ENCODE measurements at regions not wholly inside any gene's neighbourhood (a gene's known extent, or its start where the extent isn't known, plus 50 kb on each side); places are given as distances from the start of the nearest gene placed in this dataset.
A peak's percentile ranks its signal among the peaks of the same experiment; 100 is the strongest.
"Not testable (repeated sequence)": the region's sequence is repeated elsewhere in the genome, so short reads cannot be mapped to it uniquely, and the experiment has no call there.

DNA sequence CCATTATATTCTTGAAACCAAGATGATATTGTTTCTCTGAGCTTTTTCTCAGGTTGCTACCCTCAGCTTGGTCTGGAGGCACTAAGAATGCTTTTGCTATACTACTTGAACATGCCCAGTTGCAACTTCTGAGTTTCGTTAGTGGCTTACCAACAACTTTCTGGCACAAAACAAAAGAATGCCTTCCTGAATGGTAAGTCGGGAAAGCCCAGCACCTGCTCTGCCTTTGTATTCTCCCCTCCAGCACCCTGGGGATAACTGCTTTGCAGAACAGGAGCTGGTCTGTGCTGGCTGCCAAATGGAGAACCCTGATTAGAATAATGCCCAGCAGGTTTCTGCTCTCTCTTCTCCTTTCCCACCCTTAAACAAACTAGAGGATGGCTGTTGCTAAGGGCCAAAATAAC, 149.3 kb downstream of the TGFB2 start:
- no peak for DNase-seq

DNA sequence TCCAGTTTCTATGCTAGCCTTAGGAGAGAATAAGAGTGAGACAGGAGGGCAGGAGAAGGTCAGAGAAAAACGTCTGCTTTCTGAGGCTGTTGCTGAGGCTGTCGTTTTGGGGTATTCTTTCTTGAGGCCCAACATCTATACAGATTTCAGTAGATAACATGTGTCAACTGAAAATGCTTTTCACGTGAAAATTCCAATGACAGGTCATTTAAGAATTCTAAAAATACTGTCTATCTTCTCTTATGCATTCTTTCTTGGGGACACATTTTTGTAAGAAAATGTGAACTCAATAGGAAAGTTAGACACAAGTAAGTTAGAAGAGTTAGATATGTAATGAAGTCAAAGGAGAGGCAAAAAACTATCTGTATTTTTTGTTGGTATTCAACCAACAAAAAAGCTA, 150.8 kb downstream of the TGFB2 start:
- no peak for DNase-seq

DNA sequence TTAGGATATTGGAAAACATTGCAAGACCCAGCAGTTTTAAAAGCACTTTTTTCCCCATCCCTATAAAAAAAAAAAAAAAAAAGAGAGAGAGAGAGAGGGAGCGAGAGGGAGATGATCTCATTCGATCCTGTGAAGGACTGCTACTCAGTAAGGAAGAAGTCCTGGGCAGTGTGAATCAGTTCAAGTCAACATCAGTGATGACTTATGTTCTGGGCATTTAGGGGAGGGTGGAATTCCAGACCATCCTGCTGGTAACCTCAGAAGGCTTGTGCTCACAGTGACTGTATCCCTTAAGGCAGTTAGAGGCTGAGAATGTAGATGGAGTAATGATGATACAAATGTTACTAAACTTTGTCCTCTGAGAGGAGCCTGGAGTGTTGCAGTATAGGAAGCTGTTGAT, 151.4 kb downstream of the TGFB2 start:
- no peak for DNase-seq

DNA sequence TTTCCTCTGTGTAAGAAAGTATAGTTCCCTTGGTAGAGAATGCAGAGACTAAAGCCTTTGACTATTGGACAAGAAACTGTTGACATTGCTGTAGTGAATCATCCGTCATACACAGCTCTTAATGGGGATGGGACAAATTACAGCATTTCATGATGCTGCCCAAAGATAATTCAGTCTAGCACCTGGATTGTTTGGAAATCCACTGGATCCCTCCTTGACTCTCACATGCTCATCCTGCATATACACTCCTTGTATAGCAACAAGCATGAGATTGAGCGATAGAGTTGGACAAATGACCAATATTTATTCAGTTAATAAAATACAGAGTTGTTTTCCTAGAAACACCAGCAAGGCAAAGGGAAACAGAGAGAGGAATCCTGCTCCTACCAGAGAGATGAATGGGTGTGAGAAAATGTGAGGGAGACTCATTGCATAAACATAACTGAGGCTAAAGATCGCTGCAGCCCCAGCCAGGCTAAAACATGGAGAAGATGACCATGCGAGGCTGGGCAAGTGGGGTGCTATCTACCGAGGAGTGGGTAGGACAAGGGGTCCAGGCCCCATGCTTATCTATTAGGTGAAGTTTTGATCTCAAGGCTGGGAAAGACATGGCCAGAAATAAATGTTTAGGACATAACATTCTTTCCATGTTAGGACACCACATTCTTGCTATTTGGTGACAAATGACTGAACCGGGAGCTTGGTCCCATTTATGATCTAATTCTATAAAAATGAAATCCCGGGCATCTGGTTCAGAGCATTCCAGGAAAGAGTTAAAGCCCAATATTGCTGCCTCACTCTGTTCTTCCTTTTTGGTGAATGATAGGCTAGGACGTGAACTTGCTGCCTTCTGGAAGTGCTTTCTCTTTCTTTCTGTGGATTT, 153.2 kb downstream of the TGFB2 start:
- no peak for DNase-seq

DNA sequence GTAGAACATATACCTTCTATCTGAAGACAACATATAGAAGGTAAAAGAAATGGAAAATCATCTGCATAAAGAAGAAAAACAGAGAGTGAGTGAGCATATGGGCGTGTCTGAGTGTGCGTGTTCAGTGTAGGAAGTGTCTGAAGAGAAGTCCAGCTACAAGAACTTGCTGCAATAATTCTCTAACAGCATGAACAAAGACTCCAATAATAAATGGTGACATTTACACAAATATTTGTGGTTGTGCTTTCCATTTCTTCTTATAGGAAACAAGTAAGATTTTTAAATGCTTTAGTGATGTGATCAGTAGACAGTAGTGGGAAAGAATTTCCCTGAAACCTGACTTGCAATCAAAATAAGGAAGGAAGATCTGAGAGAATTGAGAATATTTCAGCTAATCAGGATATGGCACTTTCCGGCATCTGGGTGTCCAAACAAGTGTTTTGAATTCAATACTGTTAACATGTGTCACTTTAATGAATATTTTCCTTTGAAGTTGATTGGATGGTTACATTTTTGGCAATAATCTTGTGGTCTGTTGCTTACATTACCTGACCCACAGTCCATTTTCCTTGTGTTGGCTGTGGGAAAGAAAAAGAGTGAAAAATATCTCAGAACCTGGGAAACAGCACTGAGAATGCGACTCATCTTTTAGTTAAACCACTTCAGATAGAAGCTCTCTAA, 154.0 kb downstream of the TGFB2 start:
- no peak for DNase-seq

DNA sequence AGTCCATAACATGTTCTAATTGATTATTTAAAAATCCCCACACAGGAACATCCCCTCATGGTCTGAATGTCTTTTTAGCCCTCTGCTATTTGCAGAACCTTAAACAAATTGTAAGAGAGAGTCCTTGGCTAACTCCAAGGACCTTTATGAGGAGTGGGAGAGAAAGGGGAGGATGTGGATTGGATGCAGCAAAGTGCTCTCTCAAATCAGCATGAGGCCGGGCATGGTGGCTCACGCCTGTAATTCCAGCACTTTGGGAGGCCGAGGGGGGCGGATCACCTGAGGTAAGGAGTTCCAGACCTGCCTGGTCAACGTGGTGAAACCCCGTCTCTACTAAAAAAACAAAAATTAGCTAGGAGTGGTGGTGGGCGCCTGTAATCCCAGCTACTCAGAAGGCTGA, 154.8 kb downstream of the TGFB2 start:
- no peak for DNase-seq

DNA sequence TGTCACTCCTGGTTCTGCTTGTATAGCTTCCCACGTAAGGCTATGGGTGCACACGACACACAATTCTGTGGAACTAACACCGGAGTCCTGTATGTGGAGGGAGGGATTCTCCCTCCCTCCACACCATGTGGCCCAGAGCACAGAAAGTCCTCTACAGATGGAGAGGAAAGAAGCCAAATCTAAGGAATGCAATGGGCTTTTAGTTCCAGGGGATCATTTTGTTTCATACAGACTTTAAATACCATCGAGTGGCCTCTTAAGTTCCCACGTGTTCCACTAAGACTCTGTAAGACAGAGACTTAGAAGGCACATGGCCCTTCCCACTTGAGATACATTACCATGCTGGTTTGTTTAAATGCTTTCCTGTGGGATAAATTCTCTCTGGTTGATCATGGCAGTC, 156.0 kb downstream of the TGFB2 start:
- DNase-seq: no peak

DNA sequence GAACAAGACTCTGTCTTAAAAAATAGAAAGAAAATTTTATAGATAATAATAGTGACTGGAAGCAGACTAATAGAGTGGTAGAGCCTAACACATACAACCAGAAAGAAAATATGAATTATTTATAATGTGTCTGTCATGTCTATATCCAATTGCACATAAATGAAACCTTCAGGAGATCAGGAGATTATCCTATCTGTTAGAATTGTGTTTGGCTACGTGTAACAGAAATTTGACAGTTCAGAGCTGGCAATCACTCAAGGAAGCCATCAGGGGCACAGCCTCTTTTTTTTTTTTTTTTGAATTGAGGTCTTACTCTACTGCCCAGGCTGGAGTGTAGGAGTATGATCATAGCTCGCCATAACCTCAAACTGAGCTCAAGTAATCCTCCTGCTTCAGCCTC, 157.2 kb downstream of the TGFB2 start:
- DNase-seq: no peak

DNA sequence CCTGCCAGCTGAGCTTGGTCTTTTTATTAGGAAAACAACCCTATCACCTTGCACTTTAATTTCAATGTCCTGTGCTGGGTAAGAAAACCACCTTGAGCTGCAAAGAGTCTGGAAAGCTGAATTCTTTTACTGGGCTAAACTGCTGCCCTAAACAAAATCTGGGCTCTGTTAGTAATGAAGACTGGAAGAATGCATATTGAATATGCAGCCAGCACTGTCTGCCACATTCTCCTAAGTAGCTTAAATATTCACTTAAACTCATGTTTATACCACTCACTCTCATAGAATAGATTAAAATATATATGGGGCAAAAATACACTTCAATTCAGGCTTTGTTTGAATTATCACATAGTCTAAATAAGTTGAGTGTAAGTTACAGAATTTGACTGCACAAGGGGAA, 158.0 kb downstream of the TGFB2 start:
- no peak for DNase-seq

DNA sequence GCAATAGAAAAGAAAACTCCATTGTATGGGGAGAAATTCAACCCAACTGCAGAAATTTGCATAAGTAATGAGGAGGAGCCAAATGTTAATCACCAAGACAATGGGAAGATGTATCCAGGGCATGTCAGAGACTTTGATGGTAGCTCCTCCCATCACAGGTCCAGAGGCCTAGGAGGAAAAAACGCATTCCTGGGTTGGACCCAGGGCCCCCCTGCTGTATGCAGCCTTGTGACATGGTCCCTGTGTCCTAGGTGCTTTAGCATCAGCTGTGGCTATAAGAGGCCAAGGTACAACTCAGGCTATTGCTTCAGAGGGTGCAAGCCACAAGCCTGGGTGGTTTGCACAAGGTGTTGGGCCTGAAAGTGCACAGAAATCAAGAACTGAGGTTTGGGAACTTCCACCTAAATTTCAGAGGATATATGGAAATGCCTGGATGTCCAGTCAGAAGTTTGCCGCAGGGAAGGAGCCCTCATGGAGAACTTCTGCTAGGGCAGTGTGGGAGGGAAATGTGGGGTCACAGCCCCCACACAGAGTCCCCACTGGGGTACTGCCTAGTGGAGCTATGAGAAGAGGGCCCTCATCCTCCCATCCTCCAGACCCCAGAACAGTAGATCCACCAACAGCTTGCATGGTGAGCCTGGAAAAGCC, 162.3 kb downstream of the TGFB2 start:
- DNase-seq: no peak

DNA sequence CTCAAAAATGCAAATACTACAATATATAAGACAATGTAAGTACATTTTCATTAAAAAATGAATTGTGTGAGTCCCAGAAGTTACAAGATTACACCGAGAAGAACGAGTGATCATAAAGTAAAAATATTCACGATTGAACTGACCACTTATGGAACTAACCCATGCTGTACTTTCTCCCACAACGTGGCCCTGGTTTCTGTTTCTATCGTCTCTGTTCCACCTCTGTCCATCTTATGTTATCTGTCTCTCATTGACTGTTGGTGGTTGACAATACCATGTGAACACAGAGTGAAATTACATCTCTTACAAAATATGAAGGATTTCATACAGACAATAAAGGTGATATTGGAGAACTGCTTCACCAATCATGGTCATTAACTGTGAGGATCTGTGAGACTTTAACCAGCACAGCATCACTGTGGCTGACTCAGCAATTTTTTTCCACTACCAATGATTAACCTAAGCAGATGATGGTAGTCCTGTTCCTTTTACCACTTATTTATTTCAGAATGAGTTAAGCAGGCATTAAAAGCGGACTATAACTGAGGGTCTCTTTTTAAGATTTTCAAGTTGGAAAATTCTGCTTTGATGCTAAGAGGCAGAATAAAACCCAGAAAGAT, 165.1 kb downstream of the TGFB2 start:
- no peak for DNase-seq

DNA sequence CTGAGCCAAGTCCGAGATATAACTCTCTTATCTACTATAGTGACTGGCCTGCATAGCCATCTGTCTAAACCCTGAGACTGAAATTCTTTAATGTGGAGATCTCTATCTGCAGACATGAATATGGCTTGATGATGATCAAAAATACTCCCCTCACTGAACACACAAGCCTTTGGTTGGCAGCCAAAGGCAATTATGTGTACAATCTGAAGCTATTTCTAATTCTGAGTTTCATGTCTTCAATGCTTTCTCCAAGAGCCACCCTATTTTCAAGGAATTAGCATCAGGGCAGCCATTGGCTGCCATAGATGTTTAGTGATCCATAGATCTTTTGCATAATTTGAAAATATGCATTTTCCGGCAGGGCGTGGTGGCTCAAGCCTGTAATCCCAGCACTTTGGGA, 168.2 kb downstream of the TGFB2 start:
- DNase-seq: no peak

DNA sequence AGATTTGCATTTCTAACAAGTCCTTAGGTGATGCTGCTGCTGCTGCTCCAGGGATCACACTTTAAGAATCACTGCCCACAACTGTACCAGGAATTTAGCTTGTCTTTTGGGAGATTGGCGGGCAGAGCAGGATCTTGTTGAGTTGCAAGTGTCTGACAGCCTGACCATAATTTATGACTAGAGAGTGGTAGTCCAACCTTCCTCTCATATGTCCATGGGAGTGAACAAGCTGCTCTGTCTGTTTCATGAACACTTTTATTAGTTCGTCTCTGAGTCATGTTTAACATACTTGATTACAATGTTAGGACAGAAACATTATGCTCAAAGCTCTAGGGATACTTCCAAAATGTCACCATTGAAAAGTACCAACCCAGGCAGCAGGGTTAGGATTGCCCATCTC, 169.6 kb downstream of the TGFB2 start:
- no peak for DNase-seq

DNA sequence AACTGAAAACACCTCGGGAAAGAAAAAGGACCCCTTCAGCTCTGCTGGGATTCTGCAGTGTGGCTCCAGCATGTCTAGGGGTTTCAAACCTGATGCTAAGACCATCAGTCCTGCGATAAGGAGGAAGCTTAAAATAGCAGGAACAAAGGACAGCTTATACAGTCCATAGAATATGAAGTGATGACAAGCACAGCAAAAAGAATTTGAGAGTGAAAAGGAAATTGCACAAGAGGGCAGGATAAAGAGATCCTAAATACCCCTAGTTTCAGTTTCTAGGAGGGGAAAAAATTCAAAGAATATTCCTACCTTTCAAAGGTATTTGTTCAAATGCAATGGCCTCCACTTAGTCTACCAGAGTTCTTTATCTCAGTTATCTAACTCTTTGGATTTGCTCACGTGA, 171.4 kb downstream of the TGFB2 start:
- no peak for DNase-seq

DNA sequence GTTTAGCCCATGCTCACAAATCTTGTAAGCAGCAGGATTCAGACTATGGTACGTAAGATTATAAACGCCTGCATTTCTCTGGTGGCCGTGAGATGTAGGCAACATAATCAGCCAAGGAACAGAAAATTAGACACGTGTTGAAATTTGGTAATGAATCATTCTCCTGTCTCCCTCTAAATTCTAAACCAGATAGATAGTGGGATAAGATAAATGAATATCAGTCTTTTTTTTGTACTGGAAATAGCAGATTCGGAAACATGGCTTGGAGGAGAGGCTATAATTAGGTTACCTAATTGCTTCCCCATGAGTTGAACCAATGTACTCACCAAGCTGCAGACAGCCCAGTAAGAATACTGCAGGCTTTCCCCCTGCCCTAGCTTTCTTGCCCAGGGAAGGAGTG, 172.3 kb downstream of the TGFB2 start:
- DNase-seq: no peak

DNA sequence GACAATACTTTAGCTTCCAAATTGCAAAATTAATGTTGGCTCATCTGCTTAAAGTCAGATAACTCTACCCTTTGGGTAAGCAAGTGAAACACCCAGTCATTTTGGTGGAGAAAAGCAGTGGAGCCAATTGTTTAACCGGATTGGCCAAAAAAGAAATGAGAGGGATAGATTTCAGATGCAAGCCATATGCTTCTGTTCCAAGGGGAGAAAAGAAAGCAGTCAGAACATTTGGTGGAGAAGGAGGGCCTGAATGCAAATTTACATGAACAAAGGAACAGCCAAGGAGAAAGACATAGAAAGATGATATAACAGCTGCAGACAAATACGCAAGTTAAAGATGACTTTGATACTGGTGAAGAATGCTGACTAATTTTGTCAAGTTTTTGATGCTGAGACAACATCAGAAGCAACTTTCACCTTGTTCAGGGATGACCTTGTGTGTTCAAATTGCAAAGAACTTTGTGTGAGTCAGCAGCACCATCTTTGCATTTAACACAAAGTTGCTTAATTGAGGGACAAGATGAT, 173.1 kb downstream of the TGFB2 start:
- no peak for DNase-seq

DNA sequence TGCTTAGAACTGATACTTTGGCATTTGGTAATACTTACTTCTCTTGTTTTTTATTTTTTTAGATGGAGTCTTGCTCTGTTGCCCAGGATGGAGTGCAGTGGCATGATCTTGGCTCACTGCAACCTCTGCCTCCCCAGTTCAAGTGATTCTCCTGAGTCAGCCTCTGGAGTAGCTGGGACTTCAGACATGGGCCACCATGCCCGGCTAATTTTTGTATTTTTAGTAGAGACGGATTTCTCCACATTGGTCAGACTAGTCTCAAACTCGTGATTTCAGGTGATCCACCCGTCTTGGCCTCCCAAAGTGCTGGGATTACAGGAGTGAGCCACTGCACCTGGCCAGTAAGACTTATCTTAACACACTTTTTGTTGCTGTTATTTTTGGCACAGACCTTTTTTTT, 175.5 kb downstream of the TGFB2 start:
- not testable (repeated sequence) for DNase-seq

DNA sequence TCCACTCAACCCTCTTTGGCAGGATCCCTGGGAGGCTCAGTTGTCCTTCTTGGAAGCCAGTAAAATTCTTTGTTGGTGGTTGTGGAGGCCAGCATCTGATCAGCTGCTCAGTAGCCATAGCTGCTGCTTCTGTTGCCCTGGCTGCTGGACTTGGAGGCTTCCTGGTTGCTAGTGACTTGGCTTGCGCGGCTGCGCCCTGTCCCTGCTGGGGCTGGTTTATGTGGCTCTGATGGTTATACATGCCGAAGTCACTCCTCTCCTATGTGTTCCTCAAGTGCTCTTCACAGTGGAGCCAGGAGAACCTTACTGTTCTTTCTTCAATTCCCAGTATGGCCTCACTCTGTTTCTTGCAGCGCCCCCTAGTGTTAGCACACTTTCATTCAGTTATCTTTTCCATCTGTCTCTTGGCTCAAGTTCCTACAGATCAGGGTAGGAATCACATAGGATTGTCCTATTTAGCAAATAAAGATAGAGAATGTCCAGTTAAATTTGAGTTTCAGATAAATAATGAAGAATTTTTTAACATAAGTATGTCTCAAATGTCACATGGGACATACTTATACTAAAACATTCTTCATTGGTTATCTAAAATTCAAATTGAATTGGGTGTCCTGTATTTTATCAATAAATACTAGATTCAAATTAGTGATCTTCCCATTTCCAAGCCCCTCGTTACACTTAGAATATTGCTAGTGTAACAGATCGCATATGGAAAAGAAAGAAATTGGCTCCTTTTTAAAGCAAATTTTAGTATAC, 176.5 kb downstream of the TGFB2 start:
- DNase-seq: peak; percentile 24

DNA sequence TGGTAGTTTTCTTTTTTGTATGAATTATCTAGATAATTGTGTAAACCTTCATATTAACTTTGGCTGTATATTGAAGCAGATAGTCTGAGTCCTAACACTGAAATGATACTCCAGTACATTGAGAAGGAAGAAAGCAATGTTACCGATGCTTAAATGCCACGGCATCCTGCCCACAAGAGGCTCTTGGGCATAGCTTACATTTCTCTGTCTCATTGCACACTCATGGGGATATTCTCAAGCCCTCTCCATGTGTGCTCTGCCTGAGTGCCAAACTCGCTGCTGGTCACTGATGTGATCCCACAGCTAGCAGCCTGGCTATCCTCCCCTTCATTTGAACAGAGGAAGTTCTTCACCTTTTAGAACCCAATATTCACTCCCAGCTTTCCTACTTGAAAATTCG, 179.4 kb downstream of the TGFB2 start:
- no peak for DNase-seq

DNA sequence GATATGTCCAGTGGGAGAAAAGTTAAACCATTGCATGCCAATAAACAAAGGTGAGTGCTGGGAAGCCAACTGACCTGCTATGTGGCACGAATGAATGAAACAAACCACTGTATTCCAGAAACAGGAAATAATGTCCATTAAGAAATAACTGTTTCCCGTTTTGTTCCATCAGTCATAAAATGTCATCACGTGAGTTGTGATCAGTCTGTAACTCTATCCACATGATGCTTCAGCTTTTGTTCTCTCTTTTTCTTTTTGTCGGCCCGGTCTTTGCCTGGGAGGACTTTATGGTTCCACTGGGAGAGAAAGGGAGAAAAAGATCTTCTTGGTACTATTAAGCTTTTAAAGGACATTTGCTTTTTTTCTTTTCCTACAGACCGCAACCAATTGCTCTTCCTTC, 179.9 kb downstream of the TGFB2 start:
- no peak for DNase-seq

DNA sequence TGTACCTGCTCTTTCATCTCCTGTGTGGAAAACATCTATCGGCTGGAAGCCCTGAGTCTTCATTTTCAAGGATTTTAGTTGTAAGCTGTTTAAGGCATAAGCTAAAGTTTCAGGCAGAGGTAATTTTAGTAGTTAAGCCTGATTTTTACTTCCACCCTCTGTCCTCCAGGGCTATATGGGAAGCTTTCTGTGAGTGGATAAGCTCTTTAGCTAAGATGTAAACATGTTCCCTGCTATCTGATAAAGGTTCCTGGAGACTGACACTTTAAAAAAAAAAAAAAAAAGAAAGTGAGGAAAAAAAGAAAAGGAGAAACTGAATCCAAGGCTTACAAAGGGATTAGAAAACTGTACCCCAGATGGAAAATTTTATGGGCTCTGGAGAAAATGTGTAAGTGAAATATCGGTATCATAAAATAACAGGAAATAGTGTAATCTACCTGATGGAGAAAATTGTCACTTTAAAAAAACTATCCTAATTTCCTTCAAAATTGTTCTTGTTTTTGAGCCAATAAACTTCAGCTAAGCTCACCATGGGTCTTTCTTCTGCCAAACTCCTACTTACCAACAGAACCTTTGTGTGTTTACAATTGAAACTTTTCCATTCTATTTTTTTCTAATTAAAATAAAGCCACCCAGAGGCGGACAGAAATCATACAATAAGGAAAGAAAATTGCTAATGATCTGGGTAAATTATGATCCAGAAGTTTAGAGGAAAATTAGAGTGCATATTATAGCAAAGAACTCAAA, 180.5 kb downstream of the TGFB2 start:
- no peak for DNase-seq

DNA sequence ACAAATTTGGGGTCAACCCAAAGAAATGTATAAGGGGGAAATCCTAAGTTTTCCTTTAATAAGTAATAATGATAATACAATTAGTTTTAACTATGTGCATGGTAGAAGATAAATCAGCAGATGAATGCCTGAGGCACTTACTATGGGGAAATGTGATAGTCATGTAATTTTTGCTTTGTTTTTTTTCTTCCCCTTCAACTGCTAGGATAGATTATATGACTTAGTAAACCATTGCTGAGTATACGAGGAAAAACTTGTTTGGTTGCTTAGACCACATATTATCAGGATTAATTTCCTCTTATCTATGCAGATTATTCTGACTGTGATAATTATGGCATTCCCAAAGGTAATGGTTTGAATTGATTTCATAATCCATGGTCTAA, 181.1 kb downstream of the TGFB2 start:
- no peak for DNase-seq
